GM21737 (cell line): ENCODE measurements at regions not wholly inside any gene's neighbourhood (a gene's known extent, or its start where the extent isn't known, plus 50 kb on each side); places are given as distances from the start of the nearest gene placed in this dataset.
"Not testable (repeated sequence)": the region's sequence is repeated elsewhere in the genome, so short reads cannot be mapped to it uniquely, and the experiment has no call there.

Experiments used
- ATAC-seq: cut with Tn5 transposase; IDR thresholded peaks from one replicate; pipeline ENCODE4 v1.9.1; 2021; ENCODE audit warnings: mild to moderate bottlenecking, moderate library complexity; ENCODE audit not compliant: unreplicated experiment

- ATAC-seq: no peak
Observed at GRCh38 chr13:66074018-66074615, 1156.0 kb downstream of the PCDH9 start.

GRCh38 chr13:66072097-66072496 lies 1158.0 kb downstream of the PCDH9 start:
- ATAC-seq: not testable (repeated sequence)

- ATAC-seq: no peak
Observed at GRCh38 chr13:66071608-66072007, 1158.5 kb downstream of the PCDH9 start.

- ATAC-seq: no peak
Observed at GRCh38 chr13:66071029-66071428, 1159.1 kb downstream of the PCDH9 start.

- ATAC-seq: no peak
Observed at GRCh38 chr13:66069570-66069969, 1160.6 kb downstream of the PCDH9 start.

GRCh38 chr13:66068683-66069082 lies 1161.5 kb downstream of the PCDH9 start:
- no peak for ATAC-seq

- ATAC-seq: no peak
Observed at GRCh38 chr13:66048888-66049287, 1181.2 kb downstream of the PCDH9 start.

- ATAC-seq: no peak
Observed at GRCh38 chr13:66040506-66040905, 1189.6 kb downstream of the PCDH9 start.

- no peak for ATAC-seq
Observed at GRCh38 chr13:66037096-66037495, 1193.0 kb downstream of the PCDH9 start.

GRCh38 chr13:66036636-66037035 lies 1193.5 kb downstream of the PCDH9 start:
- no peak for ATAC-seq

- no peak for ATAC-seq
Observed at GRCh38 chr13:66036024-66036614, 1194.0 kb downstream of the PCDH9 start.

- ATAC-seq: no peak
Observed at GRCh38 chr13:66033924-66034323, 1196.2 kb downstream of the PCDH9 start.

- ATAC-seq: no peak
Observed at GRCh38 chr13:66021846-66022245, 1208.3 kb downstream of the PCDH9 start.

- ATAC-seq: no peak
Observed at GRCh38 chr13:66014771-66015170, 1215.4 kb downstream of the PCDH9 start.

GRCh38 chr13:66009241-66009640 lies 1220.9 kb downstream of the PCDH9 start:
- ATAC-seq: no peak

GRCh38 chr13:66003558-66003957 lies 1226.6 kb downstream of the PCDH9 start:
- ATAC-seq: no peak

- ATAC-seq: no peak
Observed at GRCh38 chr13:66001140-66001539, 1229.0 kb downstream of the PCDH9 start.

GRCh38 chr13:65999411-65999810 lies 1230.7 kb downstream of the PCDH9 start:
- ATAC-seq: no peak

- ATAC-seq: no peak
Observed at GRCh38 chr13:65990684-65991083, 1239.5 kb downstream of the PCDH9 start.

- ATAC-seq: no peak
Observed at GRCh38 chr13:65985612-65986011, 1244.5 kb downstream of the PCDH9 start.

- no peak for ATAC-seq
Observed at GRCh38 chr13:65977525-65977924, 1252.6 kb downstream of the PCDH9 start.

- ATAC-seq: no peak
Observed at GRCh38 chr13:65971541-65971940, 1258.6 kb downstream of the PCDH9 start.

GRCh38 chr13:65966991-65967451 lies 1263.1 kb downstream of the PCDH9 start:
- ATAC-seq: no peak
